ENCODE measurements at regions not wholly inside any gene's neighbourhood (a gene's known extent, or its start where the extent isn't known, plus 50 kb on each side); places are given as distances from the start of the nearest gene placed in this dataset.

- TF ChIP-seq EP300 (IDR thresholded peaks at IDR 0.05; ENCODE audit: borderline replicate concordance) (no peak), NFIC (IDR thresholded peaks at IDR 0.05) (no peak), CEBPB (IDR thresholded peaks at IDR 0.05) (no peak)
Measured at GRCh38 chr21:28226563-28226962, 766.1 kb downstream of the LTN1 start.

Data from Ishikawa (cell line).